Adipocyte (in vitro differentiated cells): ENCODE measurements at regions not wholly inside any gene's neighbourhood (a gene's known extent, or its start where the extent isn't known, plus 50 kb on each side); places are given as distances from the start of the nearest gene placed in this dataset.
"Not testable (repeated sequence)": the region's sequence is repeated elsewhere in the genome, so short reads cannot be mapped to it uniquely, and the experiment has no call there.

ENCODE experiments used
- DNase-seq: peaks from one replicate; pipeline ENCODE4 v3.0.0-alpha.2; 2015; ENCODE audit warnings: low read depth
- H3K27me3 ChIP-seq: replicated peaks from 2 replicates; pipeline ENCODE4 v1.7.0; 2013; ENCODE audit warnings: mild to moderate bottlenecking, low read length, moderate library complexity; ENCODE audit not compliant: control insufficient read depth, insufficient read depth
- H3K36me3 ChIP-seq: 2 replicates; pipeline ENCODE4 v1.7.0; 2013; ENCODE audit warnings: low read length, mild to moderate bottlenecking, moderate library complexity; ENCODE audit not compliant: control insufficient read depth, insufficient read depth, severe bottlenecking
- H3K4me1 ChIP-seq: 2 replicates; pipeline ENCODE4 v1.7.0; 2013; ENCODE audit warnings: mild to moderate bottlenecking, low read length, moderate library complexity; ENCODE audit not compliant: control insufficient read depth, insufficient read depth
- H3K4me3 ChIP-seq: 2 replicates; pipeline ENCODE4 v1.7.0; 2013; ENCODE audit warnings: mild to moderate bottlenecking, low read length, moderate library complexity
- H3K9ac ChIP-seq: 2 replicates; pipeline ENCODE4 v1.7.0; 2013; ENCODE audit warnings: mild to moderate bottlenecking, low read length, moderate library complexity
- H3K9me3 ChIP-seq: 2 replicates; pipeline ENCODE4 v1.7.0; 2013; ENCODE audit warnings: mild to moderate bottlenecking, low read length, moderate library complexity; ENCODE audit not compliant: control insufficient read depth

- Histone ChIP-seq H3K36me3 (no peaks in the 10 kb centered on the region), H3K4me3 (no peak overlapping the region), H3K27me3 (no peaks in the 10 kb centered on the region), H3K9ac (no peak overlapping the region), H3K9me3 (no peaks in the 10 kb centered on the region), H3K4me1 (peaks cover 9% of the 10 kb centered on the region)
- no peak for DNase-seq
These were observed 174.0 kb upstream of the IL15 start for GRCh38 chr4:141462361-141462760.

DNA sequence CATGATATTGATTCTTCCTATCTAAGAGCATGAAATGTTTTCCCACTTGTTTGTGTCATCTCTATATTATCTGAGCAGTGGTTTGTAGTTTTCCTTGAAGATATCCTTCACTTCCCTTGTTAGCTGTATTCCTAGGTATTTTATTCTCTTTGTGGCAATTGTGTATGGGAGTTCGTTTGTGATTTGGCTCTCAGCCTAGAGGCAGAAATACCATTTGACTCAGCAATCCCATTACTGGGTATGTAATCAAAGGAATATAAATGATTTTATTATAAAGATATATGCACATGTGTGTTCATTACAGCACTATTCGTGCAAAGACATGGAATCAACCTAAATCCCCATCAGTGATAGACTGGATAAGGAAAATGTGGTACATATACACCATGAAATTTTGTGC, 172.7 kb upstream of the IL15 start:
- Histone ChIP-seq H3K9me3 (no peaks in the 10 kb centered on the region), H3K36me3 (no peaks in the 10 kb centered on the region), H3K4me3 (no peak overlapping the region), H3K9ac (no peak overlapping the region), H3K27me3 (no peaks in the 10 kb centered on the region), H3K4me1 (peaks cover 8% of the 10 kb centered on the region)
- no peak for DNase-seq

DNA sequence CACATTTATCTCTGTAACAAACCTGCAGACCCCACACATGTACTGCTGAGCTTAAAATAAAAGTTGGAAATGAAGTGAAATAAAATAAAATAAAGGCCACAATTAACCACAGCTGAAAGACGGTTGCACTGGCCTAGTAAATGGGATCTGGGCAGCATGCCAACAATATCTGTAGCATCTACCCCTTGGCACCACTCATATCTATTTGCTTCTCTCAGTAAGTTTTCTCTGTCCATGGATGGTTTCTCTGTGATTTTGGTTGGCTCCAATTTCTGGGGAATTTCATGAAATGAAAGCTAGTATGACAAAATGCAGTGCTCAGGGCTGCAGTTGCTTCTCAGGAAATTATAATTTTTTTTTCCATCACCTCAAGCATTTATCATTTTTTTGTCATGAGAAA, 172.0 kb upstream of the IL15 start:
- Histone ChIP-seq H3K9ac (no peak overlapping the region), H3K4me3 (no peak overlapping the region), H3K36me3 (no peaks in the 10 kb centered on the region), H3K9me3 (no peaks in the 10 kb centered on the region), H3K27me3 (no peaks in the 10 kb centered on the region), H3K4me1 (peaks cover 5% of the 10 kb centered on the region)
- peak; percentile 25 for DNase-seq

- H3K9me3 ChIP-seq = no peaks in the 10 kb centered on the region
- no peak overlapping the region for H3K4me3 ChIP-seq
- H3K4me1 ChIP-seq = peaks cover 5% of the 10 kb centered on the region
- no peak overlapping the region for H3K9ac ChIP-seq
- DNase-seq = no peak
- no peaks in the 10 kb centered on the region for H3K27me3 ChIP-seq
- H3K36me3 ChIP-seq = no peaks in the 10 kb centered on the region
These were observed 171.2 kb upstream of the IL15 start for GRCh38 chr4:141465171-141465570.

- Histone ChIP-seq H3K36me3 (no peaks in the 10 kb centered on the region), H3K4me1 (peaks cover 4% of the 10 kb centered on the region), H3K9ac (no peak overlapping the region), H3K9me3 (no peaks in the 10 kb centered on the region), H3K27me3 (no peaks in the 10 kb centered on the region), H3K4me3 (no peak overlapping the region)
- no peak for DNase-seq
These were observed 169.2 kb upstream of the IL15 start for GRCh38 chr4:141467225-141467624.

GRCh38 chr4:141469392-141469791, 167.0 kb upstream of the IL15 start:
- H3K9ac ChIP-seq = no peak overlapping the region
- no peak overlapping the region for H3K4me3 ChIP-seq
- H3K27me3 ChIP-seq = no peaks in the 10 kb centered on the region

DNA sequence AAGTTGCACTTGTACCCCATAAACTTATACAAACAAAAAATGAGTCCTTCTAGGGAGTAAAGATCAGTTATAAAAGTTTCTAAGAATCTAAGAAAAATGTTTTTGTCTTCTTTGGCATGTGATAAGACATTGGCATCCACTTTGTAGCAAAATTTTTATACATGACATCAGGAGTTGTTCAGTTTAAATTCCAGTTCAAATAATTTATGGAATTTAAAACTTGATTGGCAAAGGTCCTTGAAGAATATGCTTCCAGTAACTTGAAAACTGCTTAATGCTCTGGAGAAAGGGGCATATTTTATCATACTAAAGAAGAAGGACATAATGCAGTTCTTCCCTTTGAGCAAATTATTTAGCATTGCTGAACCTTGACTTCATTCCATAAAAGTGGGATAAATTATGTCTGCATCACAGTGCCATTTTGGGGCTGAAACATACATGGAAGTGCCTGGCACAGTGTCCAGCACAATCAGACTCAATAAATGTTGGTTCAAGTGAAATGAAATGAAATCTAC, 163.3 kb upstream of the IL15 start:
- Histone ChIP-seq H3K9ac (no peak overlapping the region), H3K27me3 (no peaks in the 10 kb centered on the region), H3K9me3 (no peaks in the 10 kb centered on the region), H3K4me1 (peaks cover 24% of the 10 kb centered on the region), H3K4me3 (no peak overlapping the region), H3K36me3 (no peaks in the 10 kb centered on the region)
- DNase-seq = peak; percentile 48

More at GRCh38 chr4:141469392-141469791, 167.0 kb upstream of the IL15 start:
- no peak for DNase-seq
- Histone ChIP-seq H3K36me3 (no peaks in the 10 kb centered on the region), H3K4me1 (peaks cover 15% of the 10 kb centered on the region), H3K9me3 (no peaks in the 10 kb centered on the region)

- H3K4me1 ChIP-seq = peaks cover 24% of the 10 kb centered on the region
- no peaks in the 10 kb centered on the region for H3K36me3 ChIP-seq
- H3K4me3 ChIP-seq = no peak overlapping the region
- H3K27me3 ChIP-seq = no peaks in the 10 kb centered on the region
- no peak overlapping the region for H3K9ac ChIP-seq
- H3K9me3 ChIP-seq = no peaks in the 10 kb centered on the region
- peak; percentile 18 for DNase-seq
These were observed 162.4 kb upstream of the IL15 start for GRCh38 chr4:141473952-141474351.

DNA sequence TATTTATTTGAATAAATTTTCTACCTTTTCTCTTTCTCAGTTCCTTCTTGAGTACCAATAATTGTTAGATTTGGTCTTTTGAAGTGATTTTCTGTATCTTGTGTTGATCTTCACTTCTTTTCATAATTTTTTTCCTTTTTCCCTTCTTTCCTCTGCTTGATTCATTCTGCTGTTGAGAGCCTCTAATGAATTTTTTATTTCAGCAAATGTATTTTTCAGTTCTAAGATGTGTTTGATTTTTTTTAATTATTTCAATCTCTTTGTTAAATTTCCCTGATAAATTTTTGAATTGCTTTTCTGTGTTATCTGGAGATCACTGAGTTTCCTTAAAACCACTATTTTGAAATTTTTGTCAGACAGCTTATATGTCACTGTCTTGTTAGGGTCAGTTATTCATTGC, 155.4 kb upstream of the IL15 start:
- DNase-seq = no peak
- H3K9ac ChIP-seq = no peak overlapping the region
- H3K36me3 ChIP-seq = no peaks in the 10 kb centered on the region
- H3K4me1 ChIP-seq = no peaks in the 10 kb centered on the region
- peaks cover 35% of the 10 kb centered on the region for H3K9me3 ChIP-seq
- H3K4me3 ChIP-seq = no peak overlapping the region
- H3K27me3 ChIP-seq = no peaks in the 10 kb centered on the region

DNA sequence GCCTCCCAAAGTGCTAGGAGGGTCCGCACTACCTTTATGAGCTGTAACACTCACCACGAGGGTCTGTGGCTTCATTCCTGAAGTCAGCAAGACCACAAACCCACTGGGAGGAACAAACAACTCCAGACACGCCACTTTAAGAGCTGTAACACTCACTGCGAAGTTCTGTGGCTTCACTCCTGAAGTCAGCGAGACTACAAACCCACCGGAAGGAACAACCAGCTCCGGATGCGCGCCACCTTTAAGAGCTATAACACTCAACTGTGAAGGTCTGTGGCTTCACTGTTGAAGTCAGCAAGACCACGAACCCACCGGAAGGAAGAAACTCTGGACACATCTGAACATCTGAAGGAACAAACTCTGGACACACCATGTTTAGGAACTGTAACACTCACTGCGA, 152.1 kb upstream of the IL15 start:
- H3K9ac ChIP-seq, H3K4me3 ChIP-seq, H3K4me1 ChIP-seq, H3K36me3 ChIP-seq, DNase-seq, H3K27me3 ChIP-seq: not testable (repeated sequence)
- H3K9me3 ChIP-seq = peaks cover 35% of the 10 kb centered on the region

- Histone ChIP-seq H3K4me1 (no peaks in the 10 kb centered on the region), H3K4me3 (no peak overlapping the region), H3K9me3 (peaks cover 14% of the 10 kb centered on the region), H3K36me3 (no peaks in the 10 kb centered on the region), H3K27me3 (no peaks in the 10 kb centered on the region), H3K9ac (no peak overlapping the region)
- DNase-seq = peak; percentile 72
These were observed 149.9 kb upstream of the IL15 start for GRCh38 chr4:141486375-141486997.

DNA sequence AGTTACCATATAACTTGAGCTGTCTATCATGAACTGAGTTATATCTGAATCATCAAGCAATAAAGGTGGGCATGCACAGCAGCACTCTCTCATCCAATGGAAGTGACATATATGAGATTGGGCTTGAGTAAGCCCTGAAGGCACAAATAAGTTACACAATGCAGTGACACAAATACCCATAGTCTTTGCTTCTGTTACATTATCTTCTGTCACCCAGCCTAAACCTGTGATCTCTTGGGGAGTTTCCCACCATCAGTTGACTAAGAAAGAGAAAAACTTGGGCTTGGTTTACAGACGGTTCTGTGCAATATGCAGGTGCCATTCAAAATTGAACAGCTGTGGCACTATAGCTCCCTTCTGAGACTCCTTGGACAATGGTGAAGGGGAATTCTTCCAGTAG, 138.8 kb upstream of the IL15 start:
- Histone ChIP-seq H3K4me1 (peaks cover 25% of the 10 kb centered on the region), H3K27me3 (no peaks in the 10 kb centered on the region), H3K9ac (no peak overlapping the region), H3K36me3 (no peaks in the 10 kb centered on the region), H3K9me3 (no peaks in the 10 kb centered on the region), H3K4me3 (no peak overlapping the region)
- no peak for DNase-seq
